Erythroblast (primary cell): ENCODE measurements at regions not wholly inside any gene's neighbourhood (a gene's known extent, or its start where the extent isn't known, plus 50 kb on each side); places are given as distances from the start of the nearest gene placed in this dataset.

Source experiments
- GATA1 ChIP-seq: IDR thresholded peaks from 2 replicates; pipeline ENCODE4 v1.6.1; 2011; ENCODE audit warnings: low read depth, mild to moderate bottlenecking, control low read depth, low read length, moderate library complexity
- POLR2A ChIP-seq: IDR thresholded peaks from 2 replicates; pipeline ENCODE4 v1.6.1; 2011; ENCODE audit warnings: mild to moderate bottlenecking, low read length

- no peak for TF ChIP-seq POLR2A
- no peak for TF ChIP-seq GATA1
These were observed 292.5 kb downstream of the NUP35 start for GRCh38 chr2:183416753-183417152.
